HG03064 (cell line): ENCODE measurements at regions not wholly inside any gene's neighbourhood (a gene's known extent, or its start where the extent isn't known, plus 50 kb on each side); places are given as distances from the start of the nearest gene placed in this dataset.

Experiments
- ATAC-seq: cut with Tn5 transposase; IDR thresholded peaks from one replicate; pipeline ENCODE4 v1.9.1; 2021; ENCODE audit warnings: low read depth; ENCODE audit not compliant: unreplicated experiment

DNA sequence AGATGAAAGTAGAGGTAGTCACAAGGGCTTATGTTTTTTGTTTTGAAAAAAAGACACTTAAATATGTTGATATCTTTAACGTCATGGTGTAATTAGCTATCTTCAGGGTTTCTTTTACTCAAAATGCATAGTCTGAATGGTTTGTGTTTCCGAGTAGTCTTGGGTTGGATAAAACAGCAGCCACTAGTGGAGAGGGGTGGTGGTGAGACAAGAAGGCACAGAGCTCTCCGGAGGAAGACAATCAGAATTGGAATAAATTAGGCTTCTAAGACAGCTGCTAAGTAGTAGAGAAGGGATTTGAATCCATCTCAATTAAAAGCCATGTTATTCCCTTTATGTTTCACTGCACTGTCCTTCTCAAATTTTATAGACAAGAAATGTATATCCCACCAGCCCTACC is 240.4 kb upstream of the VEGFC start:
- ATAC-seq, result no peak

DNA sequence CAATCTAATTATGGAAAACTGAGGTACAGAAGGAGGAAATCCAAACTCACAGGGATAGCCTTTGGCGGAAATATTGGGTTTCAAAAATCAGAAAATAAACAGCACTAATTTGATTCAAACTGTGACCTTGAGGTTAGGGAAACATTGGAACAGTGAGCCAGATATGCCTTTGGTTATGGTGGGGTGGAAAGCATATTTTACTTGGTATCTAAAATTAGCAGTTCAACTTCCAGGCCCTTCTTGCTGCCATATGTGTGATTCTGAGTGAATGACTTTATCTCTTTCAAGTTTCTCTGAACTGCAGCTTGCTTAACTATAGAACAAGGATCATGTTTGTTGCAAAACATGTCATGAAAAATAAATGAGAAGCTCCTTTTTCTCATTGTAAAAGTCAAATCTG is 240.9 kb upstream of the VEGFC start:
- no peak for ATAC-seq

GRCh38 chr4:177041356-177041755 is 248.6 kb upstream of the VEGFC start:
- no peak for ATAC-seq

GRCh38 chr4:177047070-177047850 is 254.5 kb upstream of the VEGFC start:
- ATAC-seq, result peak; percentile 73

GRCh38 chr4:177047851-177048174 is 255.1 kb upstream of the VEGFC start:
- no peak for ATAC-seq

GRCh38 chr4:177051473-177052060 is 258.1 kb upstream of the NEIL3 start:
- peak; percentile 87 for ATAC-seq

DNA sequence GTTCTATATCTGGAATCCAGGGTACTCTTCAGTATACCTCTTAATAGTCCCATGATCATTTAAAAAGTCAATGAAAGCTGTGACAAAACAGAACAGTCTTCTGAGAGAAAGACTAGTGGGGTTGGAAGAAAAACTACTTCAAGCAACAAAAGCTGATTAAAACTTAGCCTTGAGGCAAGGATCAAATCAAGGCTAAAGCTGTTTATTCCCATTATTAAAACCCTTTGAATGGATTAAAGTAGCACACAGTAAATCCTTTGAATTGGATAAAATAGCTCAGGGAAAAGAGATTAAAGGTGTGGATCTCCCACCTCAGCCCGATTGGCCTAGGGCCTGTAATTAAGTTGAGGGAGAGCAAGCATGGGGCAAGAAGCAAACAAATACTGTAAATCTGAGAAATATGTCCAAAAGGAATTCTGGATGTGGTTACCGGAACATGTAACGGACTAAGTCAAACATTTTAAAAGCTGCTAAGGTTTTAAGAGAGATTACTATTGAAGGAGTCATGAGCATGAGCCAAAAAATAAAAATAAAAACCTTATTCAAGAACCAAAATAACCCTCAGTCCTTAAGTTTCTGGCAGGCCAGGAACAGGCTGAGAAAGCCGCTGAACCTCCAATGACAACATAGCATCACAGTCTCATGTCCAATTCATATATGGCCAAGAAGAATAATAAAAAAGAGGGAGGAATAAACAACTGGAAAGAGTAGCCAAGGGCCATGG is 257.3 kb upstream of the NEIL3 start:
- no peak for ATAC-seq

- no peak for ATAC-seq
Observed at GRCh38 chr4:177057186-177057585, 252.5 kb upstream of the NEIL3 start.

DNA sequence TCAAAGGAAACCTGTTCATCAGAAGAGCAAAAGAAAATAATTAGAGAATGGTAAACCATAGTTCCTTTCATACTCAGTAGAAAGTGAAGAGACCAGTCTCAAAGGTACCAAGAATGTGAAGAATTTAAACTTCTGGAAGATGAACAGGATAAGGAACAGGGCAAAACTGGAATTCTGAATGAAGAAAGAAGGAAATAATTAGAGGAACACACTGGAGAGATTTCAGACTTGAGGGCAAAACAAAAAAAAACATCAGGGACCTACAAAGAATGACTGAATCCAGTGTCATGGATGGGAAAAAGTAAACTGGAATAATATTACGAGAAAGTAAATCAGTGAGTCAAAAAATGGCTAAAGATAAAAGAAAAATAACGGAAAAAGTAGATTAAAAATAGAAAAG is 245.6 kb upstream of the NEIL3 start:
- ATAC-seq, result no peak

GRCh38 chr4:177064729-177065394 is 244.8 kb upstream of the NEIL3 start:
- no peak for ATAC-seq

DNA sequence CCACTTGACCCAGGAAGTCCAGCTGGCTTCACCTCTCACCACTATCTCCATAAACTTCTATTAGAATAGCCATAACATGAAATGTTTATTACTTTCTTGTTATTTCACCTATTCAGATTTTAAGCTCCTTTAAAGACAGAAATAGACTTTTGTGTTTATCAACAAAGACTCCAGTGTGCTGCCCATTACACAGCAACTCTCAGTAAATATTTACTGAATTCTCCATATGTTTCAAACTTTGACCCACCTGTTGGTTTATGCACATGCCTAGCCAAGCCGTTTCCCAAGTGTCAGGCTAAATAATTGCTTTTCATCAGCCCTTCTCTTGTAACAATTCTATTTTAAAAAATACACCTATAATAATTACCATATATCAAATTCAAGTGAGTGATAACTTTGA is 242.9 kb upstream of the NEIL3 start:
- no peak for ATAC-seq

DNA sequence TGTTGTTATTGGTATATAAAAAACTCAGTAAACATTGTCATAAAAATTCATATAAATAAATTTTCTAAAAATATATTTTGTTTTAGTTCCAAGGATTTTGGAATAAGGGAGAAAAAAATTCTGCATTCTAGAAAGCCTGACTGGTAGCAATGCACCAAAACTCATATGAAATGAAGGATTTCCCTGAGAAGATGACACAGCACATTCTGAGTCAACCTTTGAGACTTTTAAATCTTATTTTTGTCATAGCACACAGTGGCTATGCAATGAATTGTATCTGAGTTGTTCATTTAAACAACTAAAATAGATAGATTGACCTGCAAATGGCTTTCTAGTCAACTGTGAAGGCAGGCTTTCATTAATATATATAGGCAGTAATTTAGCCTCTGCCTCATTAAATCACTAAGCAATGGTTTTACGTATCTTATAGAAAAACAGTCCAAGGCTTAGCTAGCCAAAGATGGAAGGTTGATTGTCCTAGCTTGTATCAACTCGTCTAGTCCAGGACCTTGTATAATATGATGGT is 239.1 kb upstream of the NEIL3 start:
- no peak for ATAC-seq

DNA sequence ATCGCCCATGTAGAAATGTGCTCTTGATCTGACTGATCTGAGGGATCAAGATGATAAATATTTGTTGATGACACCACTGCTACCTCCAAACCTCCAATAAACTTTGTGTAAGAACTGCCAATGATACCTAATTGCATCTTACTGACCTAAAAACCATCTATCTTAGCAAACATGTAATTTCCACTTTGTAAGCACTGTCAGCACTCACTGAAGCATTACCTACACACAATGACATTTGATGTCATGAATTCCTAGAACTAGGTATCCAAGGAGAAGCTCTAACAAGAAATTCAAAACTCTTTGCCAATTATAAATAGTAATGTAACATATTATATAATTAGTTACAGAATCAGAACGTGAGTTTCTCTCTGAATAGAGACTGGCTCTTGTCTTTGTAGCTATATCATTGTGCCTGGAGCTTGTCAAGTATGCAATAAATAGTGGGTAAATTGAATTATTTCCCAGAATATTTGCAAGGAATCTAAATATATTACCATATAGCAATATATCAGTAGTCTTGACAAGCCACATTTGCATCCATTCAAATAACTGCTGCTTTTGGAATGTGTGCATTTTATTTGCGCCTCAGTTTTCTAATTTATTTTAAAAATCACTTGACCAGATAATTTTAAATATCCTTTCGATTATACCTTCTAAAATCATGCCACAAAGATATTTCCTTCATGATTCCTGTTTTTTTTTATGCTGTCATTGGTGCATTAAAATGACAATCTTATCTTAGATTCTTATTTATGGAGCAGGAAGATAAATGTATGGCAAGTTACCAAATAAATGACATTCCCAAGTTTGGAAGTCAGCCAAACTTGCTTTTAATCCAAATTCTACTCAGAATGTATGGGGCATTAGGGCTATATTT is 232.3 kb upstream of the NEIL3 start:
- ATAC-seq, result no peak

DNA sequence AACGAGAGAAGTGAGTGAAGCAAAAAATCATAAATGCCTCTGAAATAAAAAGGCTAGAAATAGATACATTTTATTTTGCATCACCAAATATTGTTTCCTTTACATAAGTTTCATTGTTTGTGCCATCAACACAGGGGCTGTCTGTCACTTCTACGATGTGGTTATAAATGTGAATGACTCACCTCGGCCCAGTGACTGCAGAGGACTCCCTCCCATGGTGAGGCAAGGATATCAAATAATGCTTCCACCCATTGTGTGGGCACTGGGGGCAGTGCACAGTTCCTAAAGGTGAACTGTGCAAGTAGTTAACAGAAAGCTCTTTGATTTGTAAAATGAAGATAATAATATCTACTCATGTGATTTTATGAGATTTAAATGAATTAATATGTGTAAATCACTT is 230.3 kb upstream of the NEIL3 start:
- no peak for ATAC-seq

- no peak for ATAC-seq
Observed at GRCh38 chr4:177080388-177080787, 229.3 kb upstream of the NEIL3 start.

- no peak for ATAC-seq
Observed at GRCh38 chr4:177087060-177087459, 222.6 kb upstream of the NEIL3 start.

DNA sequence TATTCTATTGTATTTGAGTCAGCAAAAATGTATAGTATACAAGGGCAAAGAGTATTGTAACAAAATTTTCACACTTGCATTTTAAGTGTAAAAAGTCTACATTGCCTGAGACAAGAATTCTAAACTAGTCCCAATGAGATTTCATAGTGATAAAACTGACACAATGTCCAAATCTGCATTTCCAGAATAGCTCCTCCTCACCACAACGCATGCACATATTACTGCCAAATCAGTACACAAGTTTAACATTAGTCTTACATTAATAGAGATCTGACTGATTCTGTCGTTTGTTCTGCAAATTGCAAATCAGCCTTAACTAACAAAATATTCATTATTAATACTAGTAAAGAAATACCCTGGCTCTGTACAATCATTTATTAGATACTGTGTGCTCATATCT is 222.2 kb upstream of the NEIL3 start:
- no peak for ATAC-seq

DNA sequence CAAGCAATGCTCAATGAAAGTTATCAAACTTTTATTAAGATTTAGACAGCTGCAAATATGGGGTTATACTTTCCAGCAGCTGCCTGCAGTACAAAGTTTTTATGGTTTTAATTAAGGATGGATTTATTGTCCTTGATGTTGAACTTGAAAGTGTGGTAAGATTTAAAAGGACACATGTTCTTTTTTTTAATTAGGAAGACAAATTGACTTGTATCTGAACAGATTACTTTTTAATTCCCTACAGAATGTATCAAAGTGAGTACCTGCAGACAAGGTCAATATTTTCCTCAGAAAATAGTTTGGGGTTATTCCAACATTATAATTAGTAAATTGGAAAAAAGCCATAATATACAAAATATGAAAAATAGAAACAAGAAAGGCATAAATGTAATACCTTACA is 218.2 kb upstream of the NEIL3 start:
- ATAC-seq, result no peak

DNA sequence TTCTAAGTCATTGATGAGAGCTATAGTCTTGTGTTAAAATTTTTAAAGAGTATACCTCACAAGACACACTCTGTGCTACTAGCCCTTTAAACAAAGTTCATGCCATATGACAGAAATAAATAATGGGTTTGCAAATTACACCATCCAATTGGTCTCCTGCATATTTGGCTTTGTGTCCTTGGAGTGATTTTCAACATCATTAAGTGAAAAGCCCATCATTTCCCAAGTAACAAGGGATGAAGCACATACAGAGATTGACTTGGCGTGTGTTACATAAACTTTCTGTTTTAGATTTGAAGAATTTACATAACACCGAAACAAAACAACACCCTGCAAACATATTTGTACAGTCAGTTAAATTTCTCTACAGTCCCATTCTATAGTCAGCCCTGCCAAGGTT is 216.9 kb upstream of the NEIL3 start:
- no peak for ATAC-seq

DNA sequence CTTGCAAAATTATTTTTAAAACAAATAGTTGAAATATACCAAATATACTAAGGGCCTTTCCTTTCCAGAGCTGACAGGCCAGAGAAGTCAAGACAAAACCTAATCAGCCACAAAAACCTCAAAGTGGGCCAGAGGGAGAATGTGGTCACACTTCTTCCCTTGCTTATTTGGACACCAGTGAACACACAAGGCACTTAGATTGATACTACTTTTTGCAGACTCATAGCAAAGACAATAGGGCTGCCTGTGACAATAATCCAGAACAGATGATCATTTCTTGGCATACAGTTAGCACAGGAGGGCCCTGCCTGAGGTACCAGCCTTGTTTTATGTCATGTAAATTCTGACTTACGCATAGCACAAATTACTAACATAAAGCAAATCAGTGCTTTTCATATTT is 215.7 kb upstream of the NEIL3 start:
- no peak for ATAC-seq
